GDM1 (cell line): ENCODE measurements at regions not wholly inside any gene's neighbourhood (a gene's known extent, or its start where the extent isn't known, plus 50 kb on each side); places are given as distances from the start of the nearest gene placed in this dataset.
"Not testable (repeated sequence)": the region's sequence is repeated elsewhere in the genome, so short reads cannot be mapped to it uniquely, and the experiment has no call there.

Source experiments
- DNase-seq: peaks from one replicate; lab custom pipeline; 2025; lab: John Stamatoyannopoulos, UW

GRCh38 chr3:130569461-130570365 is 52.7 kb downstream of the COL6A6 start:
- DNase-seq = no peak

- DNase-seq = no peak
Observed at GRCh38 chr3:130572769-130573168, 55.8 kb downstream of the COL6A6 start.

GRCh38 chr3:130576375-130577266 is 59.6 kb downstream of the COL6A6 start:
- DNase-seq = no peak

- no peak for DNase-seq
Observed at GRCh38 chr3:130582457-130583153, 65.6 kb downstream of the COL6A6 start.

GRCh38 chr3:130594749-130595148 is 77.8 kb downstream of the COL6A6 start:
- not testable (repeated sequence) for DNase-seq

- DNase-seq = no peak
Observed at GRCh38 chr3:130596484-130596883, 79.5 kb downstream of the COL6A6 start.

- DNase-seq = no peak
Observed at GRCh38 chr3:130601442-130601971, 84.5 kb downstream of the COL6A6 start.

GRCh38 chr3:130604806-130605205 is 87.8 kb downstream of the COL6A6 start:
- peak; percentile 53 for DNase-seq

- DNase-seq = no peak
Observed at GRCh38 chr3:130606336-130606735, 89.4 kb downstream of the COL6A6 start.

GRCh38 chr3:130607553-130608154 is 90.7 kb downstream of the COL6A6 start:
- DNase-seq = no peak

GRCh38 chr3:130609166-130609979 is 92.4 kb downstream of the COL6A6 start:
- no peak for DNase-seq

- DNase-seq = no peak
Observed at GRCh38 chr3:130619196-130619595, 102.2 kb downstream of the COL6A6 start.

GRCh38 chr3:130621824-130622223 is 104.8 kb downstream of the COL6A6 start:
- no peak for DNase-seq

- no peak for DNase-seq
Observed at GRCh38 chr3:130626049-130626448, 109.1 kb downstream of the COL6A6 start.

- DNase-seq = no peak
Observed at GRCh38 chr3:130627143-130627855, 110.3 kb downstream of the COL6A6 start.

- DNase-seq = no peak
Observed at GRCh38 chr3:130627882-130628281, 110.9 kb downstream of the COL6A6 start.
